HG02852 (cell line): ENCODE measurements at regions not wholly inside any gene's neighbourhood (a gene's known extent, or its start where the extent isn't known, plus 50 kb on each side); places are given as distances from the start of the nearest gene placed in this dataset.
"Not testable (repeated sequence)": the region's sequence is repeated elsewhere in the genome, so short reads cannot be mapped to it uniquely, and the experiment has no call there.

Experiments used
- ATAC-seq: cut with Tn5 transposase; IDR thresholded peaks from one replicate; pipeline ENCODE4 v1.9.1; 2021; ENCODE audit warnings: mild to moderate bottlenecking, moderate library complexity; ENCODE audit not compliant: unreplicated experiment

DNA sequence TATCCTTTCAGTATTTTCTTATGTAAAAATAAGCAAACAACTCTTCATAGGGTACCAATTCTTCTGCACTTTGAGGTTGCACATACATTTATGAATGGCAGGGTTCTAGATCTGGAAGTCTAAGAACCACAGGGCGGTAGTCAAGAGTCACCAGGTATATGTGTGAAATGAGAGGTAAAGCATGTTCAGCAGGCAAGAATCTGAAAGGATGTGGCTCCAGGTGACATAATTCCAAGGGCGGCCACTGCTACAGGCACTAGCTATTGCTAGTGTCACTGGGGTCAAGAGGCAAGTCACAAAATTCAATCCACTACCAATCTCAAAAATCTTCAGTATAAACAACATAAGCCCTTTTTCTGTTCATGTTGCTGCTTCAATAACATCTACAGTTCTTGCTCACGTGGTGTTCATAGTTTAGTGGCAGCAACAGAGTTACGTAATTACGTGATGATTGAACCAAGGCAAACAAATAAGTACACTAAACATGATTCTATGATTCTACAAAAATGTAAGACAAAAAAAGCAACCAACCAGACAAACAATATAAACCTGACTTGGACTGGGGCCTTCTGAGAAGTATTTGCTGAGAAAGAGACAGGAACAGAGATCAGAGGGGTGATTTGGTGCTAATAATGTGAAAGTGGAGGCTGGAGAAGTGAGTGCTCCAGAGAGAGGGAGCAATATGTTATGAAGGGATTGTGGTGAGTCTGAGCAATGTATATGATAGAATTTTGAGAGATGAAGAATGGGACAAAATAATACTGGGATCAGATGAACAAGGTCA, 101.7 kb downstream of the NAA11 start:
- no peak for ATAC-seq

DNA sequence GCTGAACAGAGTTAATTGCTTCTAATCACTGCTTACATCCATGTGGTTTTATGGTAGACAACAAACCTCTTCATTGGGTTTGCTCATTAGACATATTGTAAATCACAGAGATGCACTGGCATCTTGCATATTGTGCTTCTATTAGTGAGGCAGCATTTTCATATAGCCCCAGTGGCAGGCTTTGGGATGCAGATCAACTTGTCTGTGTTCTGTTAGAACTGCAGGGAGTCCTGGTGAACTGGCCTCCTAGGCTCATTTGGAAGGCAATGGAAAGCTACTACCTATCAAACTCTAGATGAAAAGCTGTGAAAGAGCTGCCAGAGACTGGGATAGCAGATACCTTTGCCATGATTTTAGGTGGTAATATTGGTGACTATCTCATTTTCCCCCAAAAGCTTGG, 108.8 kb downstream of the NAA11 start:
- no peak for ATAC-seq

DNA sequence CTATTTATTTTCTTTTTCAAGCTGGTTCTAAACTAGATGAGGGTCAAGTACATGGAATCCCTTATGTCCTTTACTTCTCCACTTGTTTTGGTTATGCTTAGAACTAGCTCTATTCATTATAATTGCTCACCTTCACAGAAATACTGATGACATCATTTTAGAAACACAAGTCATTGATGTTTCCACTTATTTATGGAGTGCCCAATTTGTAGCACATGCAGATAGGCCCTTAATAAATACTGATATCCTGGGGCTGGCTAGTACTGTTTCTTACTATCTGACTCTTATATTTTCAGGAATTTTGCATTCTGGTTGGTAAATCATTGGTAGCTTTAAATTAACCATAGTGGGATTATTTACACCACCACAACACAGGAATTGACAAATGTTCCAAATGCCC, 112.2 kb downstream of the NAA11 start:
- no peak for ATAC-seq

GRCh38 chr4:79213010-79213409, 112.9 kb downstream of the NAA11 start:
- no peak for ATAC-seq

GRCh38 chr4:79212311-79212710, 113.5 kb downstream of the NAA11 start:
- ATAC-seq: no peak

DNA sequence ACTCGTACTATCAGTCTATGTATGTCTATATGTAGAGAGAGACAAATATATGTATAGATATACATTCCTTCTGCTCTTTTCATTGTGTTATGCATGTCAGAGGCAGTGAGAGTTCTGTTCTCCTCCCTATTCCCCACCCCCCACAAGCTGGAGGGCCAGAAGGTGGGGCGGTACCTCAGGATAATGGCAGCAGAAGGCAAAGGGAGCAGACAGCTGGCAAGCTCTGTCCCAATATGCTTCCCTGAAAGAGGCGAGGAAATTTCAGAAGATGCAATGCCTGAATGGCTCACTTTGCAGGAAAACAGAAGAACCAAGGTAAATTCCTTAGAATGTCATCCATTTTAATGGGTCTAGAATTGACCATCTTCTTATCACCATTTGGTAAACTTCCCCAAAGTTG, 114.4 kb downstream of the NAA11 start:
- no peak for ATAC-seq

DNA sequence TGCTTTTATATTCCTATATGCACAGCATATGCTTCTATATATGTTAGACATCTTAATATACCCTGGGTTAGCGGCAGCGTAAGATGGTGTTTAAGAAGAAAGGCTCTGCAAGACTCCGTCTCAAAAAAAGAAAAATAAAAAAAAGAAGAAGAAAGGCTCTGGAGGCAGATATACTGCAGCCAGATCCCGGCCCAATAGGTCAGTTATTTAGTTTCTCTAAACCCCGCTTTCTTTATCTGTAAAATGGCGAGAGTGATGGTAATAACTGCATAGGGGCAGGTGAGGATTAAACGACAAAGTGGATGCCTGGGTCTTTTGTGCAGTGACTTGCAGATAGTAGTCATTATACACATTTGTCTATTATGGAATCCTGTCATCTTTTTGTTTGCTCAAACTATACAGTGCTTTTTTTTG, 115.2 kb downstream of the NAA11 start:
- no peak for ATAC-seq

DNA sequence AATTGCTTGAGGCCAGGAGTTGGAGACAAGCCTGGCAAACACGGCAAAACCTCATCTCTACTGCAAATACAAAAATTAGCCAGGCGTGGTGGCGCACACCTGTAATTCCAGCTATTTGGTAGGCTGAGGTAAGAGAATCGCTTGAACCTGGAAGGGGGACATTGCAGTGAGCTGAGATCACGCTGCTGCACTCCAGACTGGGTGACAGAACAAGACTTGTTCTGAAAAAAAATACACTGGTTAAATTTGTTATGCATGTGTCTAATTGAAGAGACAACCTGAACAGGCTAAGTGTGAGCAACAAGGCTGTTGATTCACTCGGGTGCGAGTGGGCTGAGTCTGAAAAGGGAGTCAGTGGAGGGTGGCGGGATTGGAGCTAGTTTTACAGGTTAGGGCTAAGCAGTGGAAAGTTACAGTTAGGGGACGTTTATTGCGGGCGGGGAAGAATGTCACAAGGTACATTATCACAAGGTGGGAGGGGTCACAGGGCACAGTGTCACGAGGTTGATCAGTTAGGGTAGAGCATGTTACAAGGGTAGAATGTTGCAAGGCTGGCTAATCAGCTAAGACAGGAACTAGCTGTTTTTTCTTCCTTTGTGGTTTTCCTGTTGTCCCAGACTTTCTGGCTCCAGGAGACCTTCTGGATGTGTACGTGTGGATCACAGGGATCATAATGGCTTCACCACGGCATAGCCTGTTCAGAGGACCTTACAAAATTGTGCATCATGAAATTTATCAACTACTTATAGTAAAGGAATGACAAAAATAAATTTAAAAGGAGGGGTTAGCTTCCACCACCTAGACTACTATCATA, 115.8 kb downstream of the NAA11 start:
- ATAC-seq: no peak

GRCh38 chr4:79209081-79209480, 116.8 kb downstream of the NAA11 start:
- ATAC-seq: no peak

- no peak for ATAC-seq
These were observed 118.6 kb downstream of the NAA11 start for GRCh38 chr4:79207281-79207680.

DNA sequence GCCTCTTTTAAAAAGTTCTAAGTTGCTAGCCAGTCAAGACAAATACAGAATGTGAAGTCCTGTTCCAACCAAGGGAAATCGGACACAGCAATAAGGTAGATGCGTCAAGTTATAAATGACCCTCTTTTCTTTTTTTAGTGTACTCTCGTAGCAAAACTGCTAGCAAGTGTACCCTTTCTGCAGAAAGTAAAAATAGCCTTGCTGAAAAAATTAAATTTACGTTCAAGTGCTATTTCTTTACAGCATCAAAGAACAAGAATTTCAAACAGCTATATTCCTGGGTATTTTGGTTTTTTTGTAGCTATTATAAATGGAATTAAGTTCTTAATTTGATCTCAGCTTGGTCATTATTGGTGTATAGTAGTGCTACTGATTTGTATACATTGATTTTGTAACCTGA, 119.2 kb downstream of the NAA11 start:
- ATAC-seq: no peak

DNA sequence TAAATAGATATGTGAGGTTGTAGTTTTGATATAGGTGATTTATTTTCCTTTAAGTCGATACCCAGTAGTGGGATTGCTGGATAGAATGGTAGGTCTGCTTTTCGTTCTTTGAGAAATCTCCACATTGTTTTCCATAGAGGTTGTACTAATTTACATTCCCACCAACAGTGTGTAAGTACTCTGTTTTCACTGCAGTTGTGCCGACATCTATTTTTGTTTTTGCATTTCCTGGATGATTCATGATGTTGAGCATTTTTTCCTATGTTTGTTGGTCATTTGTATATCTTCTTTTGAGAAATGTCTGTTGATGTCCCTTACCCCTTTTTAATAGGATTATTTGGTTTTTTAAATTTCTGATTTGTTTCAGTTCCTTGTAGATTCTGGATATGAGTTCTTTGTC, 120.7 kb downstream of the NAA11 start:
- no peak for ATAC-seq

DNA sequence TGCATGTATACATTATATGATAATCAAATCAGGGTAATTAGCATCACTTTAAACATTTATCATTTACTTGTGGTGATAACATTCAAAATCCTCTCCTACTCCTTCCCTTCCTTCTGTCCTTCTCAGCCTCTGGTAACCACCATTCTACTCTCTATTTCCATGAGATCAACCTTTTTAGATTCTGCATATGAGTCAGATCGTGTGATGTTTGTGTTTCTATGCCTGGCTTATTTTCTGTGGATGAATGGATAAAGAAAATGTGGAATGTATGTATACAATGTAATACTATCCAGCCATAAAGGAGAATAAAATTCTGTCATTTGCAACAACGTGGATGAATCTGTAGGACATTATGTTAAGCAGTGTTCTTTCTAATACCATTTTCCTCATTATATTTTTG, 123.9 kb downstream of the NAA11 start:
- no peak for ATAC-seq

DNA sequence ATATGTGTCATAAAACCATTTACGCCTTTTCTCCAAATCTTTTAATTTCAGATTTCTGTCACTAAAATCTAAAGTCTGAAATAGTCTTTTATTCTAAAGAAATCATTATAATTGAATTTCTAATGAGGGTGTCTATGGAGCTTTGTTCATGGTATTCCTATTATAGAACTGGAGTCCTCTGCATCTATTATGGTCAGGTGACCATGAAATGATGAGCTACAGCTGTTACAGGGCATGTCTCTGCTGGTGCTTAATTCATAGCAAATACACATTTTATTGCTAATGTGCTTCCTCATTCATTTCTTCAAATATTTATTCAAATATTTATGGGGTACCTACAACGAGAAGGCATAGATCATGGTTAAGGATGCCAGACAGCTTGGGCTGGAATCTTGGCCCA, 126.1 kb downstream of the NAA11 start:
- no peak for ATAC-seq

DNA sequence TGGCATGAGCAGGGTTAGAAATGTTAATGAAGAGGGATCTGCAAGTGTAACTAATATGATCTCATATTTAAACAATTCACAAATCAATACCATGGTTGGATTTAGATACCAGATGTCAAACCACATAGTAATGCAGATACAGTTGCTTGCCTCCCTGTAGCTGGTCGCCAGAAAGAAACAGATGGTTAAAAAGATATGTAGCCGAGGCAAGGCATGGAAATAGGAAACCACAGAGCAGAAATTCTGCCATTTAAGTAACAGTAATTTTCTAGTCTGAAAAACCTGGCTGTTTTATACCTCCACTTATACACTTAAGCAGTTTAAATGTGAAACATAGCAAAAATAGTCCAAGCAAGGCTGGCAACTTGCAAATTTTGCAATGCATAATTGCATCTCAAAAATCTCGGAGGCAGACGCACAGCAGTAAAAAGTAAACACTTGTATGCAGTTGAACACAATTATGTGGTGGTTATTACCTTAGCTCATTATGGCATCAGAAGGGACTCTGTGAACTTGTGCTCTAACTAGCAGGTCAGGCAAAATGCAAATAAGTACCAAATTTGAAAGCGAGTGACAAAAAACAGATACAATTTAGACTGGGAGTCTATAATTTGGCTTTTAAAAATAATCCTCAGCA, 126.8 kb downstream of the NAA11 start:
- ATAC-seq: no peak

DNA sequence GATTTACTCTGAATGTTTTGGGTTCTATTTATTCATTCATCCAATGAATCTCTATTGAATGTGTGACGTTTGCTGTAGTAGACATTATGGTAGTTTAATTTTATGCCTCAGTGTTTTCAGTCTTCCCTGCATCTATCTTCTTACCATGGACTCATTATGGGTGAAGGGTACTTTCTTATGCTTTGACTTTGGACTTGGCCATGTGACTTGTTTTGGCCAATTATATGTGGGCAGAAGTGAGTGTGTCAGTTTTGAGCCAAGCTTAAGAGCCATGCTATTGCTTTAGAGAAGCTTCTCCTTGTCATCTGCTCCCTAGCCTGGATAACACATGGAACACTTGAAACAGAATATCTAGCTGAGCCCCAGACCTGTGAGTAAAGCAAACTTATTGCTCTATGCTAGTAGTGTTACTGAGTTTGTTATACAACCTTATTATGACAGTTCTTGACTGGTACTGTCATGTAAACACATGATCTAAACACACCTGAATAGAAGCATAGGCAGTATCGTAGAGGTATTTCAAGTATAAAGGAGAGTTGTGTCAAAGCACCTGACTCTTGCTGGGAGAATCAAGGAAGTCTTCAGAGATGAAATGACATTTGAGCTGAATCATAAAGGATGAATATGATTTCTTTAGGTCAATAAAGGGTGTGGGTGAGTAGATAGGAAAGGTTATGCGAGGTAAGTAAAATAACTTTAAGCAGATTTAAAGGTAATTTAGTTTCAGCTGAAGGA, 128.4 kb downstream of the NAA11 start:
- ATAC-seq: no peak

DNA sequence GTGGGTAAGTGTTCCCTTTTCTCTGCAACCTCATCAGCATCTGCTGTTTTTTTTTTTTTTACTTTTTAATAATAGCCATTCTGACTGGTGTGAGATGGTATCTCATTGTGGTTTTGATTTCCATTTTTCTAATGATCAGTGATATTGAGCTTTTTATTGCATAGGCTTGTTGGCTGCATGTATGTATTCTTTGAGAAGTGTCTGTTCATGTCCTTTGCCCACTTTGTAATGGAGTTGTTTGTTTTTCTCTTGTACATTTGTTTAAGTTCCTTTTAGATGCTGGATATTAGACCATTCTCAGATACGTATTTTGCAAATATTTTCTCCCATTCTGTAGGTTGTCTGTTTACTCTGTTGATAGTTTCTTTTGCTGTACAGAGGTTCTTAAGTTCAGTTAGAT, 134.6 kb downstream of the NAA11 start:
- not testable (repeated sequence) for ATAC-seq

DNA sequence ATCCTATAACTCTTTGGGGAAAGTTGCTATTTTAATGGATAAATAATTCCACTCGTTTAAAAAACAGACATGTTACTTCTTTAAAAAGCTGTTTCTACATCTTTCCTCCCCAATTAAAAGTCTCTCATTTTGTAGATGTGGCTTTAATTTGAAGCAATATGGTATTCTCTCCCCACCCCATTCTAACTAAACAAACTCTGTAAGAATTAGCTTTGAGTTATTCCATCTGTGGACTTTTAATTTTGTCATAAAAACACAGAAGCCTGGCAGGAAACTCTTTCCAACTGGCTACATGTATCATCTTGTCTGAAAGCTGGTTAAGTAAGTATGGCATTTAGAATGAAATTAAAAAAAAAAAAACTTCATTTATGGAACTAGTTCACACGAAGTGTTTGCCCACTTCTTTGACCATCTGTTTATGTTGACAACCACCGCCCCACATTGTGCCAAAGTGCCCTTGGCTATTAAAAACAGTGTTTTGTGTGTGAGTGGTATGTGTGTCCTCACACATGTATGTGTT, 140.3 kb downstream of the NAA11 start:
- ATAC-seq: no peak

DNA sequence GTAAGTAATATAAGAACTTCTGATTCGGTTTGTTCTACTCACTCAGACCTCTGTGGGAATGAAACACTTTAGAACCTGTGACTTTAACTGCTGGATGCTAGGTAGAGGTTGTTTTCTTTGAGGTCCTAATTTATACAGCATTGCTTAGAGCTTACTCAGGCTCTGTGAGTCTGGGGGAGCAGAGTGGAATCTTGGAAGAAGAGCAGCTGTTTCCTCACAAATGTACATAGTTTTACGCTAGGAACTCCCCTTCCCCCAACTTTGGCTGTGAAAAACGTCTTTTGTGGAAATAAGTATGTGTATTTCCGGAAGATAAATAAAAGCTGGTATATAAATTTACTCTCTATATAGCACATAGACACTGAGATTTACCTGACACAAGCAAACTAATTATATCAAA, 141.4 kb downstream of the NAA11 start:
- no peak for ATAC-seq

GRCh38 chr4:79182209-79182608, 143.7 kb downstream of the NAA11 start:
- ATAC-seq: no peak

DNA sequence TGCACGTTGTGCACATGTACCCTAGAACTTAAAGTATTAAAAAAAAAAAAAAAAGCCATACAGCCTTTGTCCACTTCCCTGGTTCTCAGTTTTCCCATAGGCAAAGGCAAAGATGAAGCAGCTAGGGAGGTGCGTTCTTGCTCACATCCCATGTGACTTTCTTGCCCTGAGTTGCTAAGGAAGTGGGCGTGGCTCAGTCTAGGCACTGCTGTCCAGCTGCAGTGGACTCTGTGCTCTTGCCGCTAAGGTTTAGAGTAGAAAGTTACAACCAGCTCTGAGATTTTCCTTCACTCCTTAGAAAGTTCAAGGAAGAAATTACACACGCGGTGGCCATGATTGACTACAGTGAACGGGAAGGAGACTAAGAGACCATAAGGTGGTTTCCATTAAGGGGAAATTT, 144.7 kb downstream of the NAA11 start:
- no peak for ATAC-seq
